Brain microvascular endothelial cell (primary cell): ENCODE measurements at regions not wholly inside any gene's neighbourhood (a gene's known extent, or its start where the extent isn't known, plus 50 kb on each side); places are given as distances from the start of the nearest gene placed in this dataset.

ENCODE experiments used
- DNase-seq: peaks from one replicate; pipeline ENCODE4 v3.0.0-alpha.2; 2020
- H3K27ac ChIP-seq: fragments of 250-450 bp; sonication (Bioruptor Pico); 2 replicates; pipeline ENCODE4 v1.5.1; 2020; ENCODE audit warnings: mild to moderate bottlenecking, moderate library complexity
- H3K27me3 ChIP-seq: fragments of 250-450 bp; sonication (Bioruptor Pico); replicated peaks from 2 replicates; pipeline ENCODE4 v1.5.1; 2020; ENCODE audit warnings: mild to moderate bottlenecking
- H3K36me3 ChIP-seq: fragments of 250-450 bp; sonication (Bioruptor Pico); replicated peaks from 2 replicates; pipeline ENCODE4 v1.5.1; 2020; ENCODE audit warnings: mild to moderate bottlenecking
- H3K4me3 ChIP-seq: 2 replicates; pipeline ENCODE4 v1.5.1; 2011; ENCODE audit warnings: low read depth, mild to moderate bottlenecking, control low read depth, low read length, moderate library complexity
- in situ Hi-C: cut with HindIII; loops from 2 replicates; pipeline ENCODE4 v1.10.0; 2017; ENCODE audit warnings: low sequenced_read_pairs, low pct_ligation_motif_present
- TF ChIP-seq, protein P1 (sequence below): IDR thresholded peaks from 2 replicates; pipeline ENCODE4 v1.5.1; 2011; ENCODE audit warnings: low read depth, mild to moderate bottlenecking, moderate library complexity, low read length, control low read depth, inconsistent platforms; ENCODE audit errors: missing control alignments

DNA sequence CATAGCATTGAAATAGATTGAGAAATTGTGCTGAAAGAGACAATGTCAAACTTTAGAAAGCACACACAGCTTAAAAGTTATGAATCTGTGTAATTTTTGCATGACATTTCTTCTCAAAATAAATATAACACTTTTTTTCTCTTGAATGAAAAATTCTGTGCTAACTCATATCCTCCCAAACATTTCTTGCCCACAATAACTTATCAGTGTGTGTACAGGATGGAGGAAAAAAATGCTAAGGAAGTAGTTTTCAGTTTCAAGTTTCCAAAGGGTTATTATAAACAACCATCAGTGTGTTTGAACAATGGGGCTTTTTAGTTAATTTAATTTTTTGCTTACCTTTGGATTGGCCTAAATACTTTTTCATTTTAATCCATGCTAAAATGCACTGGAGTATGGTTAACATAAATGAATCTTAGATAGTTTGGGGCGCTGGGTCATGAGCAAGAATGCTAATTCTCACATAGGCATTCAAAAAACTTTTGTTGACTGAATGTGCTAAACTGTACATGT, 82.9 kb upstream of the ARHGAP20 start:
- TF ChIP-seq, protein P1, sequence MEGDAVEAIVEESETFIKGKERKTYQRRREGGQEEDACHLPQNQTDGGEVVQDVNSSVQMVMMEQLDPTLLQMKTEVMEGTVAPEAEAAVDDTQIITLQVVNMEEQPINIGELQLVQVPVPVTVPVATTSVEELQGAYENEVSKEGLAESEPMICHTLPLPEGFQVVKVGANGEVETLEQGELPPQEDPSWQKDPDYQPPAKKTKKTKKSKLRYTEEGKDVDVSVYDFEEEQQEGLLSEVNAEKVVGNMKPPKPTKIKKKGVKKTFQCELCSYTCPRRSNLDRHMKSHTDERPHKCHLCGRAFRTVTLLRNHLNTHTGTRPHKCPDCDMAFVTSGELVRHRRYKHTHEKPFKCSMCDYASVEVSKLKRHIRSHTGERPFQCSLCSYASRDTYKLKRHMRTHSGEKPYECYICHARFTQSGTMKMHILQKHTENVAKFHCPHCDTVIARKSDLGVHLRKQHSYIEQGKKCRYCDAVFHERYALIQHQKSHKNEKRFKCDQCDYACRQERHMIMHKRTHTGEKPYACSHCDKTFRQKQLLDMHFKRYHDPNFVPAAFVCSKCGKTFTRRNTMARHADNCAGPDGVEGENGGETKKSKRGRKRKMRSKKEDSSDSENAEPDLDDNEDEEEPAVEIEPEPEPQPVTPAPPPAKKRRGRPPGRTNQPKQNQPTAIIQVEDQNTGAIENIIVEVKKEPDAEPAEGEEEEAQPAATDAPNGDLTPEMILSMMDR = no peak
- Histone ChIP-seq H3K36me3 (no peaks in the 10 kb centered on the region), H3K27ac (no peak overlapping the region), H3K27me3 (no peaks in the 10 kb centered on the region), H3K4me3 (no peak overlapping the region)
- in situ Hi-C loops = no loop called here
- no peak for DNase-seq

DNA sequence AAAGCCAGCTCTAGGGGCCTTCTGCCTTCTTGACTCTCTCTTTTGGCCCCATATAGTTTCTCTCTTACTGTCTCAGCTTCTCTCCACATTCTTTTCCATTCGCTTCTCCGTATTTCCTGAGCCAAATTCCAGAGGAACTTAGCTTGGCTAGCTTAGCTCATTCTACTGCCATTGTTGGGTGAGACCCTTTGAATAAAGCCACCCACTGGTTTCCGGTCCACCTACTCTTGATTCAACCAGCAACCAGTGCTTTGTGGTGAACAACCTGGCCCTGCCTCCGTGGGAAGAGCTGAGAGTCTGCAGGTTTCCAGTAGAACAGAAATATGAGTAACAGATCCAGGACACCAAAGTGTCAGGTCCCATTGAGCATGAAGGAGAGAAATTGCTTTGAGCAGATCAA, 81.3 kb upstream of the ARHGAP20 start:
- Histone ChIP-seq H3K27me3 (no peaks in the 10 kb centered on the region), H3K27ac (no peak overlapping the region), H3K4me3 (no peak overlapping the region), H3K36me3 (no peaks in the 10 kb centered on the region)
- in situ Hi-C loops = no loop called here
- no peak for DNase-seq
- TF ChIP-seq, protein P1 = no peak

DNA sequence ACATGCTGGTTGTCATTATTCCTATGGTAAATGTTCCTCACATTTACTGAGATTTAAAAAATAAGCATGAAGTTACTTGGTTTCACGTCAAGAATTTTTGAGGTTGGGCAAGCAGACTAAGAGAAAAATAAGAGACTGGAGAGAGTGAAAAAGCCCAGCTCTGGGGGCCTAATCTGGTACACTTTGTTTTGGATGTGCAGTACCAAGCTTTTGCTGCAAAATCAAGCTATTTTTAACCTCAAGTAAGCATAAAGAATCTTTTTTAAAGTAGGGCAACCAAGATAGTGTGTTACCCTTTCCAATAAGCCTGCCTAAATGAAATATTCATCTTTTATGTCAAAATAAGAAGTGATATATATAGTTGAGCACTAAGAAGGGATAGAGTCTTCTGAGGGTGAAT, 79.4 kb upstream of the ARHGAP20 start:
- TF ChIP-seq, protein P1 = no peak
- no peak for DNase-seq
- Histone ChIP-seq H3K36me3 (no peaks in the 10 kb centered on the region), H3K27me3 (no peaks in the 10 kb centered on the region), H3K27ac (no peak overlapping the region), H3K4me3 (no peak overlapping the region)
- in situ Hi-C loops = no loop called here

DNA sequence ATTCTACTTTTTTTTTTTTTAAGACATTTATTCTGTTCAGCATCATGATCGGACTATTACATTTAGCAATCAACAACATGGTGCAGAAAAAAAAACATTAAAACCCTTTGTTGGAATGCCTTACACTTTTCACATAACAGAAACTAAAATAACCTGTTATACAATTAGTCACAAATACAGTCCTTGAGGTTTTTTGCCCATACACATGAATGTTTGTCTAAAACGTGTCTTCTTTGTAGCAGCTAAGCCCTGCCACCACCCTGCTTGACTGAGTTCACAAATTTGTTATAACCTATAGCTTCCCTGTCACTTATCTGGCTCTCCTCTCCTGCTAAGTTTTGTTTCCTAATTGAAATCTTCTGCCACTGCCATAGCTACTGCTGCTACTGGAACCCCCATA, 75.4 kb upstream of the ARHGAP20 start:
- Histone ChIP-seq H3K27ac (no peak overlapping the region), H3K36me3 (no peaks in the 10 kb centered on the region), H3K4me3 (no peak overlapping the region), H3K27me3 (no peaks in the 10 kb centered on the region)
- no peak for DNase-seq
- TF ChIP-seq, protein P1 = no peak
- in situ Hi-C loops = no loop called here

DNA sequence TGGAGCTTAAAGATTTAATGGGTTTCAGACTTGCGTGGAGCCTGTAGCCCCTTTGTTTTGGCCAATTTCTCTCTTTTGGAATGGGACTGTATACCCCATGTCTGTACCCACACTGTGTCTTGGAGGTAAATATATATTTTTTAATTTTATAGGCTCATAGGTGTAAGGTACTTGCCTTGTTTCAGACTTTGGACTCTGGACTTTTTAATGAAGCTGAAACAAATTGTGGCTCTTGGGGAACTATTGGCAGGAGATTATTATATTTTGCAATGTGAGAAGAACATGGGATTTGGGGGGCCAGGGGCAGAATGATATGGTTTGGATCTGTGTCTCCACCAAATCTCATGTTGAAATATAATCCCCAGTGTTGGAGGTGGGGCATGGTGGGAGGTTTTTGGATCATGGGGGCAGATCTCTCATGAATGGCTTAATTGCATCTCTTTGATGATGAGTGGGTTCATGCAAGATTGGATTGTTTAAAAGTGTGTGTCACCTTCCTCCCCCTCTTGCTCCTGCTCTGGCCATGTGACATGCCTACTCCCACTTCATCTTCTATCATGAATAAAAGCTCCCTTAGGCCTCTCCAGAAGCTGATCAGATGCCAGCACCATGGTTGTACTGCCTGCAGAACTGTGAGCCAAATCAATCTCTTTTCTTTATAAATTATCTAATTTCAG, 74.1 kb upstream of the ARHGAP20 start:
- DNase-seq = no peak
- H3K27me3 ChIP-seq = no peaks in the 10 kb centered on the region
- H3K27ac ChIP-seq = no peak overlapping the region
- in situ Hi-C loops = no loop called here
- TF ChIP-seq, protein P1 = no peak
- H3K4me3 ChIP-seq = no peak overlapping the region
- H3K36me3 ChIP-seq = no peaks in the 10 kb centered on the region

DNA sequence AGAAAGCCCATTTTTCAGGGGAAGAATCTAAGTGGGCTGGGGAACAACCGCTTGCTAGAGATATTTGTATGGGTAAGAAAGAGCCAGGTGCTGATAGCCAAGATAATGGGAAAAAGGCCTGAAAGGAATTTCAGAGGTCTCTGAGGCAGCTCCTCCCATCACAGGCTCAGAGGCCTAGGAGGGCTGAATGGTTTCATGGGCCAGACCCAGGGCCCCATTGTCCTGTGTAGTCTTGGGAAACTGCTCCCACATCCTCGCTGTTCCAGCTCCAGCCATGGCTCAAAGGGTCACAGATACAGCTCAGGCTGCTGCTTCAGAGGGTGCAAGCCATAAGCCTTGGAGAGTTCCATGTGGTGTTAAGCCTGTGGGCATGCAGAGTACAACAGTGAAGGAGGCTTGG, 73.2 kb upstream of the ARHGAP20 start:
- no peak for DNase-seq
- in situ Hi-C loops = no loop called here

More for the DNA sequence above, 73.2 kb upstream of the ARHGAP20 start:
- Histone ChIP-seq H3K36me3 (no peaks in the 10 kb centered on the region), H3K27me3 (no peaks in the 10 kb centered on the region), H3K27ac (no peak overlapping the region), H3K4me3 (no peak overlapping the region)
- TF ChIP-seq, protein P1 = no peak
